T-helper 17 cell (primary cell): ENCODE measurements at regions not wholly inside any gene's neighbourhood (a gene's known extent, or its start where the extent isn't known, plus 50 kb on each side); places are given as distances from the start of the nearest gene placed in this dataset.
A peak's percentile ranks its signal among the peaks of the same experiment; 100 is the strongest.

Source experiments
- ATAC-seq: fragments of 150-1000 bp; cut with Tn5 transposase; 2 replicates; pipeline ENCODE4 v1.10.0; 2021; ENCODE audit warnings: mild to moderate bottlenecking, moderate library complexity
- DNase-seq, 3 donors: peaks; one replicate each; pipeline versions ENCODE4 v3.0.0 to v3.0.0-alpha.2; 2020 to 2021
- H3K9me3 ChIP-seq: one replicate; pipeline ENCODE4 v1.7.0; 2013; ENCODE audit warnings: low read length, mild to moderate bottlenecking; ENCODE audit not compliant: control insufficient read depth, poor library complexity, severe bottlenecking
- H3K27ac Mint-ChIP-seq: one replicate; pipeline ENCODE4 v1.8.0; 2022; ENCODE audit warnings: mild to moderate bottlenecking, moderate library complexity, mixed read lengths
- H3K27me3 Mint-ChIP-seq: one replicate; pipeline ENCODE4 v1.8.0; 2022; ENCODE audit warnings: mixed read lengths
- H3K36me3 Mint-ChIP-seq: one replicate; pipeline ENCODE4 v1.8.0; 2022; ENCODE audit warnings: low read depth, mixed read lengths
- H3K4me1 Mint-ChIP-seq: one replicate; pipeline ENCODE4 v1.8.0; 2022; ENCODE audit warnings: mild to moderate bottlenecking, mixed read lengths
- H3K4me3 Mint-ChIP-seq: one replicate; pipeline ENCODE4 v1.8.0; 2022; ENCODE audit warnings: mild to moderate bottlenecking, moderate library complexity, mixed read lengths

- no peaks in the 10 kb centered on the region for H3K9me3 ChIP-seq
- peaks cover 2% of the 10 kb centered on the region for H3K4me1 Mint-ChIP-seq
- H3K36me3 Mint-ChIP-seq: peaks cover 2% of the 10 kb centered on the region
- no peaks in the 10 kb centered on the region for H3K27me3 Mint-ChIP-seq
- no peak overlapping the region for H3K4me3 Mint-ChIP-seq
- no peak for ATAC-seq
- no peak for DNase-seq
- no peak overlapping the region for H3K27ac Mint-ChIP-seq
Measured at GRCh38 chr7:12741951-12742575, 54.6 kb downstream of the ARL4A start.

GRCh38 chr7:12746211-12746610 is 58.8 kb downstream of the ARL4A start:
- peaks cover 3% of the 10 kb centered on the region for H3K27me3 Mint-ChIP-seq
- no peak for DNase-seq
- H3K4me1 Mint-ChIP-seq: no peaks in the 10 kb centered on the region
- no peaks in the 10 kb centered on the region for H3K9me3 ChIP-seq
- no peaks in the 10 kb centered on the region for H3K36me3 Mint-ChIP-seq
- ATAC-seq: no peak
- peak overlapping the region; percentile 8 for H3K27ac Mint-ChIP-seq
- no peak overlapping the region for H3K4me3 Mint-ChIP-seq

DNA sequence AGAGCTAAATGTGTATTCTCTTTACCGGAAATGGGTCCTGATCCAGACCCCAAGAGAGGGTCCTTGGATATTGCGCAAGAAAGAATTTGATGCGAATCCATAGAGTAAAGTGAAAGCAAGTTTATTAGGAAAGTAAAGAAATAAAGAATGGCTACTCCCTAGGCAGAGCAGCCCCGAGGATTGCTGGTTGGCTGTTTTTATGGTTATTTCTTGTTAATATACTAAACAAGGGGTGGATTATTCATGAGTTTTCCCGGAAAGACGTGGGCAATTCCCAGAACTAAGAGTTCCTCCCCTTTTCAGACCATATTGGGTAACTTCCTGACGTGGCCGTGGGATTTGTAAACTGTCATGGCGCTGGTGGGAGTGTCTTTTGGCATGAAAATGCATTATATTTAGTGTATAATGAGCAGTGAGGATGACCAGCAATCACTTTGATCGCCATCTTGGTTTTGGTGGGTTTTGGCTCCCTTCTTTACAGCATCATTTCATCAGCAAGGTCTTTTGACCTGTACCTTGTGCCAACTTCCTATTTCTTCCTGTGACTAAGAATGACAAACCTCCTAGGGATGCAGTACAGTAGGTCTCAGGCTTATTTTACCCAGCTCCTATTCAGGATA is 60.4 kb downstream of the ARL4A start:
- no peak for DNase-seq
- peaks cover 2% of the 10 kb centered on the region for H3K4me1 Mint-ChIP-seq
- peaks cover 4% of the 10 kb centered on the region for H3K27me3 Mint-ChIP-seq
- no peaks in the 10 kb centered on the region for H3K36me3 Mint-ChIP-seq
- H3K4me3 Mint-ChIP-seq: no peak overlapping the region
- ATAC-seq: no peak
- H3K27ac Mint-ChIP-seq: no peak overlapping the region
- no peaks in the 10 kb centered on the region for H3K9me3 ChIP-seq

DNA sequence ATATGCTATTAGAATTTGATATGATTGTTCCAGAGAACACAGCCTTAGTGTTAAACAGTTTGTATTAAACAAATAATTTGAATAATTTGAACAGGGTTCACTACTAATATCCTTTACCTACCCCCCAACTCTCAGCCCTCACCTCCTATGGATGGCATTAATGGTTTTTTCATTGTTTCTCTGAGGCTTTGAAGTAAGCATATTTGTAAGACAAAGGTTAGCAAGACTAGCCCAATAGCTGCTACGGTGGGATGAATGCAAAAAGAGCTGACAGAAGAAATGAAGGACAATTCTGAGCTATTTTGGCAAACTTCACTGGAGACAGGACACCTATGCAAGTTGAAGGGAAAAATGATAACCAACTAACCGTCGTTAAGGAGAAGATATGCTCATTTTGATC is 61.6 kb downstream of the ARL4A start:
- H3K4me1 Mint-ChIP-seq: peaks cover 2% of the 10 kb centered on the region
- H3K9me3 ChIP-seq: no peaks in the 10 kb centered on the region
- DNase-seq (no peak), ATAC-seq (no peak)
- H3K27me3 Mint-ChIP-seq: peaks cover 4% of the 10 kb centered on the region
- H3K36me3 Mint-ChIP-seq: peaks cover 1% of the 10 kb centered on the region
- H3K4me3 Mint-ChIP-seq: no peak overlapping the region
- H3K27ac Mint-ChIP-seq: no peak overlapping the region

GRCh38 chr7:12749746-12750145 is 62.3 kb downstream of the ARL4A start:
- no peaks in the 10 kb centered on the region for H3K9me3 ChIP-seq
- H3K36me3 Mint-ChIP-seq: peaks cover 3% of the 10 kb centered on the region
- peaks cover 4% of the 10 kb centered on the region for H3K27me3 Mint-ChIP-seq
- no peak overlapping the region for H3K27ac Mint-ChIP-seq
- no peak for DNase-seq
- no peak overlapping the region for H3K4me3 Mint-ChIP-seq
- peaks cover 2% of the 10 kb centered on the region for H3K4me1 Mint-ChIP-seq
- no peak for ATAC-seq

- ATAC-seq: no peak
- no peaks in the 10 kb centered on the region for H3K9me3 ChIP-seq
- no peak overlapping the region for H3K4me3 Mint-ChIP-seq
- H3K27me3 Mint-ChIP-seq: peaks cover 4% of the 10 kb centered on the region
- H3K36me3 Mint-ChIP-seq: peaks cover 3% of the 10 kb centered on the region
- DNase-seq: no peak
- peaks cover 2% of the 10 kb centered on the region for H3K4me1 Mint-ChIP-seq
- H3K27ac Mint-ChIP-seq: no peak overlapping the region
Measured at GRCh38 chr7:12751764-12752163, 64.3 kb downstream of the ARL4A start.

DNA sequence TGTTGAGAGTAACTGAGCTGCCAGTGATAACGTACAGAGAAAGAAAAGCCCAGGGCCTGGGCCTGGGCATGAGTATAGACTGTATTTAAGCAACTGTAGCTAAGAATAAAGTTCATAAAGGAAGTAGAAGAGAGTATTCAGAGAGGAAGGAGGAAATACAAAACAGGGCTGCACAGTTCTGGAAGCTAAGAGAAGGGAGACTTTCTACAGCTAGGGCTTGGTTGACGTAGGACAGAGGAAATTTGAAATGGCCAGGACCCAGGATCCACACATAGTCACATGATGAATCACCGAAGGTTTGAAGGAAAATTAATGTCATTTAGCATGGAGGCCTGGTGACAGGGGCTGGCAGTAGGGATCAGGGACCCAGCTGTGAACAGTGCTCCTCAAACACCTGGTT is 66.7 kb downstream of the ARL4A start:
- Mint-ChIP-seq H3K27ac (no peak overlapping the region), H3K36me3 (peaks cover 3% of the 10 kb centered on the region)
- no peak for DNase-seq

GRCh38 chr7:12756821-12757220 is 69.4 kb downstream of the ARL4A start:
- Mint-ChIP-seq H3K36me3 (peaks cover 3% of the 10 kb centered on the region), H3K4me1 (peaks cover 2% of the 10 kb centered on the region), H3K27ac (no peak overlapping the region), H3K27me3 (no peaks in the 10 kb centered on the region), H3K4me3 (no peak overlapping the region)
- DNase-seq: no peak
- no peaks in the 10 kb centered on the region for H3K9me3 ChIP-seq
- ATAC-seq: no peak

More for the DNA sequence above, 66.7 kb downstream of the ARL4A start:
- Mint-ChIP-seq H3K27me3 (peaks cover 4% of the 10 kb centered on the region), H3K4me3 (no peak overlapping the region), H3K4me1 (peaks cover 2% of the 10 kb centered on the region)
- ATAC-seq: no peak
- no peaks in the 10 kb centered on the region for H3K9me3 ChIP-seq

DNA sequence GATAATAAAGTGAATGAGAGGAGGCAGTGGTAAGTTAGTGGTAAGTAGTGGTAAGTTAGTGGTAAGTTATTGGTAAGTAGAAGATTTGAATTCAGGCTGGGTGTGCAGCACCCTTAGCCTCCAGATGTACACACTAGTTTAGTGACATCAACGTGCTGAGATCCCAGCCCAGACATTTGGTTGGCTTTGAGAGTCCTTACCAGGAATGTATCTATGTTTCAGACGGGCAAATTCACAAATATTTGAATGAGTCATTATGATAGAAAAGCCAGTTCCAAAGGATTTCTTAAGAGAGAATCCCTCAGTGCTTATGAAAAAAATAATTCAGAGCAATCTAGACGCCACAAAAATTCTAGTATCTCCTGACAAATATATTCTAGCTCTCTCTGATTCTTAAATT is 70.0 kb downstream of the ARL4A start:
- Mint-ChIP-seq H3K27ac (no peak overlapping the region), H3K36me3 (peaks cover 3% of the 10 kb centered on the region), H3K27me3 (no peaks in the 10 kb centered on the region), H3K4me3 (no peak overlapping the region), H3K4me1 (peaks cover 2% of the 10 kb centered on the region)
- ATAC-seq (no peak), DNase-seq (no peak)
- H3K9me3 ChIP-seq: no peaks in the 10 kb centered on the region

DNA sequence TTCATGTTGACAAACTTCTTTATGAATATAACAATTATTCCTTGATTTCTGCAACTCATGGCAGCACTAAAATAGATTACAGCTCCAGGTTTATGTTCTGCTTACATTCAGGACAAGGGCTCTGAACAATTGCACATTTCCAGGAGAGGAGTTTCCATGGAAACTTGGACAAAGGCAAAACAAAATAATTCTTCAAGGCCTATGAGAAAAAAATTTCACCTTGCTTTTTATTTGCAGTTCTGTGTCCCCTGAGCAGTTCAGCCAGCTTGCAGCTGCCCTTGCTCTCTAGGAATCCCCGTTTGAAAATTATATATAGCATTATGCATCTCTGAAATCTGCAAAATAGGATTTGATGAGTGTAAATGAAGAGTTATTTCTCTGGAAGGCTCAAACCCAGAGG is 71.7 kb downstream of the ARL4A start:
- Mint-ChIP-seq H3K27ac (no peak overlapping the region), H3K4me3 (no peak overlapping the region), H3K36me3 (peaks cover under 1% of the 10 kb centered on the region), H3K4me1 (no peaks in the 10 kb centered on the region), H3K27me3 (no peaks in the 10 kb centered on the region)
- H3K9me3 ChIP-seq: no peaks in the 10 kb centered on the region
- ATAC-seq (no peak), DNase-seq (no peak)

DNA sequence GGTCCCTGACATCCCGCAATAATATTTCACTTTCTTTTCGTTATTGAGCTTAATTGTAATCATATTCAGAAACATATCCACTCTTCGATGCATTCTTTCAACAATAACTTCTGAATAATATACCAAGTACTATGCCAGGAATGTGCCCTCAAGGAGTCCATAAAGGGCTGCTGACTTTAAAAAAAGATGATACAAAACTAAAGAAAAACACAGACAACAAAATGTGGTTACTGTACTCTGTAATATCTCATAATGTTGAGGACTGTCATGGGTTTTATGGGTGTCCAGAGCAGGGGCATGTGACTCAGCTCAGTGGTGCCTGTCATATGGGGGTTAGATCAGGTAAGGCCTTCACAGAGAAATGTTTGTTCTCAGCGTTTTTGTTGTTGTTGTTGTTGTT is 73.7 kb downstream of the ARL4A start:
- ATAC-seq: no peak
- no peaks in the 10 kb centered on the region for H3K9me3 ChIP-seq
- Mint-ChIP-seq H3K36me3 (no peaks in the 10 kb centered on the region), H3K27me3 (no peaks in the 10 kb centered on the region), H3K27ac (no peak overlapping the region), H3K4me3 (no peak overlapping the region), H3K4me1 (no peaks in the 10 kb centered on the region)
- DNase-seq: no peak

GRCh38 chr7:12761691-12762090 is 74.3 kb downstream of the ARL4A start:
- H3K36me3 Mint-ChIP-seq: no peaks in the 10 kb centered on the region
- no peak overlapping the region for H3K27ac Mint-ChIP-seq
- DNase-seq (no peak), ATAC-seq (no peak)
- no peaks in the 10 kb centered on the region for H3K4me1 Mint-ChIP-seq
- no peaks in the 10 kb centered on the region for H3K9me3 ChIP-seq
- no peak overlapping the region for H3K4me3 Mint-ChIP-seq
- no peaks in the 10 kb centered on the region for H3K27me3 Mint-ChIP-seq

DNA sequence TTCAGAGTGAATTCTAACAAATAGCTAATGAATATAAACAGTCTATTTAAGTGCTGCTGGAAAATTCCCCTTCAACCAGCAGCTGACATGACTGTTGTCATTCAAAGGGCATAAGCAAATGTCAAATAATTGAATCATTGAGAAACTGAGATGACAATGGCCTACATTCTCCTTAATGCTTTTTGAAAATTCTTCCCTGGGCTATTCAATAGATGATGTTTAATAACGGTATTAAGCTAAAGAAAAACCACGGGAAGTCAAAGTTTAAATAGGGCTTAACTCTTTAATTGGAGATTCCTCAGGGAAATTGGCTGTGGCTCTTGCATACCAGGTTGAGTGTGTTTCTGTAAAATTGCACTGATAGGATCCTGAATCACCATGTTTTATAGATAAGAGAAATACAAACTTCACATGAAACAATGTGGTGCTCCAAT is 77.0 kb downstream of the ARL4A start:
- no peak for DNase-seq
- Mint-ChIP-seq H3K27me3 (no peaks in the 10 kb centered on the region), H3K4me1 (no peaks in the 10 kb centered on the region), H3K4me3 (no peak overlapping the region), H3K27ac (no peak overlapping the region), H3K36me3 (no peaks in the 10 kb centered on the region)
- ATAC-seq: no peak
- no peaks in the 10 kb centered on the region for H3K9me3 ChIP-seq

DNA sequence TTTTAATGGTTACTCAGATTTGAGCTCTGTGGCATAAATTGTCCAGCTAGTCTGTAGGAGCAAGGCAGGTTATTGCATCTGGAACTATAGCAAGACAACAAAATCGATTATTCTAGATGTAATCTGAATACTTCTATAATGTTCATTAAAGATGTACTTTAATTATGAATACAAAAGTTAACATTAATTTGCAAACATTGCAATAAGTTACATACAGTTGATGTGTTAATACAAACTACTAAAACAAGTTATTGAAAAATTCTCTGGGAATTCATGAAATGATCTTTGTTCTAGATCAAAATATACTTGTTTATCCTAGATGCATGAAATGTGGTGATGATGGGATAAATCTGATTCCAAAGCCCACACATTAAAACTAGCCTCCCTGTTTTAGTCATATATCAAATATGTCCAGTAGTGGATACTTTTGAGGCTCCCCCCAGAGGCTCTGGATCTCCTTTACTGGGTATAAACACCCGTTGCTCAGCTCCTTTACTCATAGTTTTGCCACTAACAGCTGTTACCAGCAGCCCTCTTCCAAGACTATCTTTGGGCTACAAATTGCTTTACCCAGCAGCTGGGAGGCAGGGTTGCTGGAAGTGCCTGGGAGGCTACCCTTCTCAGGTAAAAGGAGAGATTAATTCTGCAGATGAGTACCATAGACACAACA is 78.1 kb downstream of the ARL4A start:
- Mint-ChIP-seq H3K36me3 (no peaks in the 10 kb centered on the region), H3K4me3 (no peak overlapping the region), H3K4me1 (peaks cover 2% of the 10 kb centered on the region), H3K27ac (no peak overlapping the region), H3K27me3 (no peaks in the 10 kb centered on the region)
- no peak for DNase-seq
- ATAC-seq: no peak
- no peaks in the 10 kb centered on the region for H3K9me3 ChIP-seq
